GM12872 (cell line): ENCODE measurements at regions not wholly inside any gene's neighbourhood (a gene's known extent, or its start where the extent isn't known, plus 50 kb on each side); places are given as distances from the start of the nearest gene placed in this dataset.

Experiments used
- CTCF ChIP-seq: IDR thresholded peaks from 3 replicates; pipeline ENCODE4 v1.5.1; 2011; ENCODE audit warnings: low read depth, mild to moderate bottlenecking, low read length, moderate library complexity; ENCODE audit not compliant: insufficient read depth

DNA sequence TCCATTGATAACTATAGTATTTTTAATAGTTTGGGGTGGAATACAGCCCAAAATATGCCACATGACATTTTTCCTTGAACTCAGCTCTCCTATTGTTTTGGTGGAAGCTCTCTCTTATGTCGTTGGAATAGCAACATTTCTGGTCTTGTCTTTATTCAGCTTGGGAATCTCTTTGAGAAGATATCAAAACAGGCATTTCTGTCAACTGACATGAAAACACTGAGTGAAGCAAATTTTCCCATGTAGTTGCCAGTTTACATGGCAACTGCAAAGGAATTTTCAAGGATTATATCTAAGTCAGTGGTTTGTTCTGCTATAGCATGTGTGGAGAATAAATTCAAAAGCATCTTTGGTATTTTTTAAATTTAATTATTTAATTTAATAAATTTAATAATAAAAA is 863.5 kb upstream of the CDH8 start:
- TF ChIP-seq CTCF: no peak

GRCh38 chr16:62889097-62889496 is 852.9 kb upstream of the CDH8 start:
- TF ChIP-seq CTCF: no peak

GRCh38 chr16:62883509-62883908 is 847.3 kb upstream of the CDH8 start:
- no peak for TF ChIP-seq CTCF

DNA sequence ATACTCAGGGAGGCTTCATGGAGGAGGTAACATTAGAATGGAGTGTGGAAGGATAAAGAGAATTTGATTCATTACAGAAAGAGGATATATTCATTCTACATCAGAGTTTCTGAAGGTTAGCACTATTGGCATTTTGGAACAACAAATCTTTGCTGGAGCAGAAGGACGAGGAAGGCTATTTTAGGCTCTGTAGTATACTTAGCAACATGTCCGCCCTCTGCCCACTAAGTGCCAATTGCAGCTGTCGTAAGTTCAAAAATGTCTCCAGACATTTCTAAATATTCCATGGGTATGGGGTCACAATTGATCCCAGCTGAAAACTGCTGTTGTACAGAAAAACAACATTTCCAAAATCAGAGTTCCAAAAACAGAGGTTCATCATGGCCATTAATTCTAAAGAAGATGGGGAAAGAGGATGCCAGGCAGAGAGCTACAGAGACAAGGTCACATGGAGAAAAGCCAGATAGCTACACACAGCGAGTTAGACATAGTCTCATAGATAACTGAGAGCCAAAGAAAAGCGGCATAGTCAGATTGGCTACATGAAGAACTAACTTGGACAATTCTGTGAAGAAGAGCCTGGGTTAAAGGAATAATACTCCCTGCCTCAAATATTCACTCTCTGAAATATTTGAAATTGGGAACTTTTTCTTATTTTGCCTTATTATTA is 846.4 kb upstream of the CDH8 start:
- no peak for TF ChIP-seq CTCF

GRCh38 chr16:62876133-62876532 is 839.9 kb upstream of the CDH8 start:
- no peak for TF ChIP-seq CTCF

DNA sequence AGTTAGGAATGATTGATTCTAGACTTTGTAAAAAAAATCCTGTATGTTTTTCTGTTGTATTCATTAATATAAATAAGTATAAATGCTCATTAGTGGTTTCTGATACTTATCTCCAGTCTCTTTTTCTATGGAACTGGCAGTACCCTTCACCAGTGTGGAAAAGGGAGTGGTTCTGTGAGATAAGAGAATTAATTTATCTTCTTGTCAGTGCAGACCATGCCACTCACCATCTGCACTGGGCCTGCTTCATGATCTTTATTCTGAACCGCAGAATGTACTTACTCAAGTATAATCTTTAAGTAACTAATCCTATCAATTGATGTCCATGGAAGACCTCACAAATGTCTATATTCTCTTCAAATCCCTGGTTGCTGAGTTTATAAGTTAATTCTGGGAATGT is 836.1 kb upstream of the CDH8 start:
- no peak for TF ChIP-seq CTCF

DNA sequence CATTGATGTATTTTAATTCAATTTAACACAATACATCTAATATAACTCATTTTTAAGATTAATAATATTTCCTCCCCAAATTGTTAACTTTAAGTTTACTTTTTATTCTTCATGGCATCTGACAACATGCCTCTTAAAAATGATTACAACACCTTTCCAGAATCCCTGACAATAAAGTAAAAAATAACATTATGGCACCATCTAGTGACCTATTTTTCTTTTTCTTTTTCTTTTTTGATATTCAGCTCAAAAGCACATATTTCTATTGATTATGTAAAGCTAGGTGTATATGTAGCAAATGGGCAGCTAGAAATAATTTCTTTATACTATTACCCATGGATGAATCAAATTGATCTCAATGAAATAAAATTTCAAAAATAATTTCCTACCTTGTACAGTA is 834.3 kb upstream of the CDH8 start:
- no peak for TF ChIP-seq CTCF
